GM18502 (cell line): ENCODE measurements at regions not wholly inside any gene's neighbourhood (a gene's known extent, or its start where the extent isn't known, plus 50 kb on each side); places are given as distances from the start of the nearest gene placed in this dataset.

Experiments
- ATAC-seq: cut with Tn5 transposase; IDR thresholded peaks from one replicate; pipeline ENCODE4 v1.9.1; 2021; ENCODE audit warnings: mild to moderate bottlenecking; ENCODE audit not compliant: unreplicated experiment, poor library complexity

- no peak for ATAC-seq
Observed at GRCh38 chr15:38873158-38873557, 308.5 kb upstream of the RASGRP1 start.

GRCh38 chr15:38874464-38874863 is 309.9 kb upstream of the RASGRP1 start:
- no peak for ATAC-seq

GRCh38 chr15:38876211-38876610 is 311.6 kb upstream of the RASGRP1 start:
- ATAC-seq: no peak

GRCh38 chr15:38876621-38877020 is 312.0 kb upstream of the RASGRP1 start:
- no peak for ATAC-seq

- ATAC-seq: no peak
Observed at GRCh38 chr15:38877471-38877870, 312.9 kb upstream of the RASGRP1 start.

GRCh38 chr15:38878026-38878425 is 313.4 kb upstream of the RASGRP1 start:
- ATAC-seq: no peak

- ATAC-seq: no peak
Observed at GRCh38 chr15:38878926-38879325, 314.3 kb upstream of the RASGRP1 start.

GRCh38 chr15:38879909-38880471 is 315.4 kb upstream of the RASGRP1 start:
- no peak for ATAC-seq

- ATAC-seq: no peak
Observed at GRCh38 chr15:38882221-38882620, 317.6 kb upstream of the RASGRP1 start.

- no peak for ATAC-seq
Observed at GRCh38 chr15:38883987-38884386, 319.4 kb upstream of the RASGRP1 start.

GRCh38 chr15:38885001-38885400 is 320.4 kb upstream of the RASGRP1 start:
- ATAC-seq: no peak

- no peak for ATAC-seq
Observed at GRCh38 chr15:38885471-38885952, 320.9 kb upstream of the RASGRP1 start.

GRCh38 chr15:38886315-38887163 is 321.9 kb upstream of the RASGRP1 start:
- ATAC-seq: no peak

GRCh38 chr15:38888701-38889221 is 324.1 kb upstream of the RASGRP1 start:
- ATAC-seq: no peak

- ATAC-seq: no peak
Observed at GRCh38 chr15:38890194-38890593, 325.6 kb upstream of the RASGRP1 start.

GRCh38 chr15:38893925-38894242 is 329.3 kb upstream of the RASGRP1 start:
- no peak for ATAC-seq

GRCh38 chr15:38894243-38894948 is 329.8 kb upstream of the RASGRP1 start:
- ATAC-seq: no peak

- no peak for ATAC-seq
Observed at GRCh38 chr15:38895326-38896255, 331.0 kb upstream of the RASGRP1 start.

GRCh38 chr15:38896647-38897046 is 332.0 kb upstream of the RASGRP1 start:
- no peak for ATAC-seq

- no peak for ATAC-seq
Observed at GRCh38 chr15:38897551-38897950, 332.9 kb upstream of the RASGRP1 start.
